GM12878 (cell line): ENCODE measurements at regions not wholly inside any gene's neighbourhood (a gene's known extent, or its start where the extent isn't known, plus 50 kb on each side); places are given as distances from the start of the nearest gene placed in this dataset.

Experiments
- KDM1A ChIP-seq: fragments of 200-600 bp; sonication (generic); IDR thresholded peaks from 2 replicates; pipeline ENCODE4 v1.6.1; 2016; ENCODE audit warnings: borderline replicate concordance
- POLR2AphosphoS5 ChIP-seq: IDR thresholded peaks from 2 replicates; pipeline ENCODE4 v1.6.1; 2011; ENCODE audit warnings: mild to moderate bottlenecking, low read length, inconsistent platforms
- REST ChIP-seq: IDR thresholded peaks from 2 replicates; pipeline ENCODE4 v1.6.1; 2012; ENCODE audit warnings: mild to moderate bottlenecking, low read depth, low read length

DNA sequence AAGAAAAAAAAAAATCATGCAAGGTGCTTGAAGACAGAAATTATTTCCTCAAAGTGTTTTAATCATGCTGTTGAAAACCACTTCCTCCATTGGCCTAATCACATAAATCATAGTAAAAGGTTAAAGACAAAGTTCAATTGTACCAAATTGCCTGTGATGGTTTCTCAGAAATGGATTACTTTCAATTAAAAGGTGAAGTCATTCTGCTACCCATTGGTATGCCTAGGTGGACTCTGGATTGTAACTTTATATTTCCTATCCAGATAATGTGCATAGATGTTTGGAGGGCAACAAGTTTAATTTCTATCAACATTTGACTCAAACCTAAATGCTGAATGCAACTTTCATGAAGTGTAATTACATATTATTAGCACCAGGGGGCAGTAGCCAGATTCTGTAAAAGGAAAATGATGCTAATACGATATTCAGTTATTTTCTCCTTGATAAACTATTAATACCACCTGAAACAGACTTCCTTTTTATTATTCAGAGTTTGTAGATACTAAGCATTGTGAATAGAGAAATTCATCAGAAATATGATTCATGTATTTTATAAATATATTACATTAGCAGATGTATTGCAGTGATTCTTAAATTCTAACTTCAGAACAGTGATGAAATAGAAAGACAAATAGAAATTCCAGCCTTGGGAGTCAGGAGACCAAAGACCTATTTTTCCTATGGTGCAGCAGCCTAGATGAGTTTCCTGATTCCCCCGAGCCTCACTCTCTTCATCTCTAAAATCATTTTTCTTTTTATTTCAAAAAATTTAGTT is 148.2 kb downstream of the CAAP1 start:
- TF ChIP-seq REST (no peak), POLR2AphosphoS5 (no peak), KDM1A (no peak)
